ENCODE measurements at regions not wholly inside any gene's neighbourhood (a gene's known extent, or its start where the extent isn't known, plus 50 kb on each side); places are given as distances from the start of the nearest gene placed in this dataset.

DNA sequence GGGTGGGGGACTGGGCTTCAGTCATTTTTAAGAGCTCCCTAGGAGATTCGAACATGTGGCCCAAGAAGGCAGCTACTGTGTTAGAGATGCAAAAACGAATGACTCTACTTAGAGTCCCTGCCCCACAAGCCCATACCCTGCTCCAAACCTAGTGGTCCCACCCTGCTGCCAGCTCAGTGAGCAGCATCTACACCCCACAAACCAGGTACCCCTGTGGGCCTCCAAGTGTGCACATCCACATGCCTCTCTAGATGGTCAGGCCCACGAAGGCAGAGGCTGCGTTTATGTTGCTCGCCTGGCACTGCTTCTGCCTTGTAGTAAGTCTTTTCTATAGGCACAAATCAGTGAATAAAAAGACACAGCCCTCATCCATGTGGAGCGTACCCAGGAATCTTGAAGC, 112.6 kb downstream of the PDCL3 start:
- in situ Hi-C loops (cut with MboI; ENCODE audit: low pct_unique_long_range_greater_than_20kb, low sequenced_read_pairs, unreplicated experiment) = no loop called here
- TF ChIP-seq, protein P1, sequence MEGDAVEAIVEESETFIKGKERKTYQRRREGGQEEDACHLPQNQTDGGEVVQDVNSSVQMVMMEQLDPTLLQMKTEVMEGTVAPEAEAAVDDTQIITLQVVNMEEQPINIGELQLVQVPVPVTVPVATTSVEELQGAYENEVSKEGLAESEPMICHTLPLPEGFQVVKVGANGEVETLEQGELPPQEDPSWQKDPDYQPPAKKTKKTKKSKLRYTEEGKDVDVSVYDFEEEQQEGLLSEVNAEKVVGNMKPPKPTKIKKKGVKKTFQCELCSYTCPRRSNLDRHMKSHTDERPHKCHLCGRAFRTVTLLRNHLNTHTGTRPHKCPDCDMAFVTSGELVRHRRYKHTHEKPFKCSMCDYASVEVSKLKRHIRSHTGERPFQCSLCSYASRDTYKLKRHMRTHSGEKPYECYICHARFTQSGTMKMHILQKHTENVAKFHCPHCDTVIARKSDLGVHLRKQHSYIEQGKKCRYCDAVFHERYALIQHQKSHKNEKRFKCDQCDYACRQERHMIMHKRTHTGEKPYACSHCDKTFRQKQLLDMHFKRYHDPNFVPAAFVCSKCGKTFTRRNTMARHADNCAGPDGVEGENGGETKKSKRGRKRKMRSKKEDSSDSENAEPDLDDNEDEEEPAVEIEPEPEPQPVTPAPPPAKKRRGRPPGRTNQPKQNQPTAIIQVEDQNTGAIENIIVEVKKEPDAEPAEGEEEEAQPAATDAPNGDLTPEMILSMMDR (IDR thresholded peaks at IDR 0.05; ENCODE audit: extremely low read depth, insufficient read depth, missing control alignments) = no peak
- no peak for DNase-seq (ENCODE audit: low spot score)

DNA sequence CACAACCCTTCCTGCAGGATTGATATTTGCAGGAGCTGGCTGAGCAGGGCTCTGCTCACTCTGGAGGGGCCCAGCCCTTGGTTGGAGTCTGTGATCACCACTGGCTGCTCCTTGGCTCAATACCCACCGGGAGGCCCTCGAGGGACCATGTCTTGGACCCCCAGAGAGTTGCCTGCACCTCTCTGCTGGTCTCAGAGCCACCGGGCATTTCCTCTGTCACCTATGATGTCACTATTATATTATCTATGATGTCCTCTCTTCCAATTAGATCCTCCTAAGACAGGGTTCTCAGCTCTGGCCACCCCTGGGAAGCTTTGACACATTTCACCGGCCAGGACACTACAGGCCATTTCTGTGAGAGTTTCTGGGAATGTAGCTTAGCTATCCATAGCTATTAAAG, 113.1 kb downstream of the PDCL3 start:
- in situ Hi-C loops (cut with MboI; ENCODE audit: low pct_unique_long_range_greater_than_20kb, low sequenced_read_pairs, unreplicated experiment) = no loop called here
- no peak for DNase-seq (ENCODE audit: low spot score)
- TF ChIP-seq, protein P1 (IDR thresholded peaks at IDR 0.05; ENCODE audit: extremely low read depth, insufficient read depth, missing control alignments) = no peak

DNA sequence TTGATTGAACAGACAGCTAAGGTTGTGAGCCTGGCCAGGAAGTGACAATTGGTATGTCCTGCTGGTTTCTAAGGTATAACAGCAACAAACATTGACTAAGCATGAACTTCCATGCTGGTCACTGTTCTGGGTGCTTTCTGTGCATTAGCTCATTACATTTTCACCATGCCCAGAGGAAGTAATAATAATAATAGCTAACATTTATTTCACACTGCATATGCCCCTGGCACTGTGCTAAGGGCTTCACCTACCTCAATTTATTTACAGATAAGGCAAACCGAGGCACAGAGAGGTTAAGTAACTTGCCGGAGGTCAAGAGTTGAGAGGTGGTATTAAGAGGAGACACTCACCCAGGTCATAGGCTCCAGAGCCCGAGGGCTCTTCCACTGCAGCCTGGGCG, 113.6 kb downstream of the PDCL3 start:
- no peak for DNase-seq (ENCODE audit: low spot score)
- TF ChIP-seq, protein P1 (IDR thresholded peaks at IDR 0.05; ENCODE audit: extremely low read depth, insufficient read depth, missing control alignments) = no peak
- in situ Hi-C loops (cut with MboI; ENCODE audit: low pct_unique_long_range_greater_than_20kb, low sequenced_read_pairs, unreplicated experiment) = no loop called here

- TF ChIP-seq, protein P1 (IDR thresholded peaks at IDR 0.05; ENCODE audit: extremely low read depth, insufficient read depth, missing control alignments) = no peak
- no peak for DNase-seq (ENCODE audit: low spot score)
- in situ Hi-C loops (cut with MboI; ENCODE audit: low pct_unique_long_range_greater_than_20kb, low sequenced_read_pairs, unreplicated experiment) = no loop called here
Observed at GRCh38 chr2:100677611-100678185, 114.9 kb downstream of the PDCL3 start.

DNA sequence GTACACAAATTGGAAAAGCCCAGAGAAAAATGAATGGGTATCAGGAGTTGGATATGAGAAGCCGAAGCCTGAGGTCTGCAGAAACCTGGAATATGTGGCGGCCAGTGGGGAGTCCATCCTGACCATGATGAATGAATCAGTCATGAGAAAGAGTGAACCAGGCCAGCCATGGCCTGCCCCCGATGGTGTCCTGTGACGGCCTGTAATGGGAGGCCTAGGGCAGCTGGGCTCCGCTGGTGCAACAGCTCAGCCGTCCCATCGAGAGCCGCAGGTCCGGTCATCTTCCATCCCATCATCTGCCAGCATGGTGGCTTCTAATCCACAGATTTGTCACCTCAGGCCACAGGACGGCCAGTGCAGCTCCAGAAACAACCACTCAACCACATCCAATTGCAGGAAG, 116.4 kb downstream of the PDCL3 start:
- in situ Hi-C loops (cut with MboI; ENCODE audit: low pct_unique_long_range_greater_than_20kb, low sequenced_read_pairs, unreplicated experiment) = no loop called here
- no peak for DNase-seq (ENCODE audit: low spot score)
- TF ChIP-seq, protein P1 (IDR thresholded peaks at IDR 0.05; ENCODE audit: extremely low read depth, insufficient read depth, missing control alignments) = no peak

GRCh38 chr2:100682536-100682935, 119.7 kb downstream of the PDCL3 start:
- in situ Hi-C loops (cut with MboI; ENCODE audit: low pct_unique_long_range_greater_than_20kb, low sequenced_read_pairs, unreplicated experiment) = no loop called here

More at GRCh38 chr2:100682536-100682935, 119.7 kb downstream of the PDCL3 start:
- TF ChIP-seq, protein P1 (IDR thresholded peaks at IDR 0.05; ENCODE audit: extremely low read depth, insufficient read depth, missing control alignments) = no peak
- no peak for DNase-seq (ENCODE audit: low spot score)
